ENCODE measurements at regions not wholly inside any gene's neighbourhood (a gene's known extent, or its start where the extent isn't known, plus 50 kb on each side); places are given as distances from the start of the nearest gene placed in this dataset.

DNA sequence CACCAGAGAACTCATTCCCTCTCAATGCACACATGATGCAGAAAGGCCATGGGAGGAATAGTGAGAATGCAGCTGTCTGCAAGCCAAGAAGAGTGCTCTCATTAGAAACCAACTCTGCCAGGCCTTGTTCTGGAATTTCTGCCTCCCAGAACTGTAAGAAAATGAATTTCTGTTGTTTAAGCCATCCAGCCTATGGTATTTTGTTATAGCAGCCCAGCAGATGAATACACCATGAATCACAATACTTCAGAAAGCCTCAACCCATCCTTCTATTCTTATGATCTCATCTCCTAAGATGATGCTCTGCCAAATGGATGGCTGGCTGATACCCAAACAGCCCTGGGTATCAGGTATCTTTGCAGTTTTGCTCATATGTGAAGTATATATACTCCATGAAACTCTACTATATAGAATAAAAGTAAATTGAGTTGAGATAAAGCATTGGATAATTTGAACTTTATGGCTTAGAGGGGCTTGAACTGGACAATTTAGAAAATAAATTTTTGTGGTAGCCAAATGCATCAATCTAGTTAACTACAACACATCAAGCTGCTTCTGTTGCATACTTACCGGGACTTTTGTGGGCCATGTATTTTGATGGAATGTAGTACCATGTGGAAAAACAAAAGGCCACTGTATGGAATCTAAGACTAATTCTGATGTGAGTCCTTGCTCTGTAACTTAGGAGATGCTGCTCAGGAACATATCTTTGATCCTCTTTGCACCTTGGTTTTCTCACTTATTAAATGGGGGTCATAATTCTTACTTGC, 245.9 kb downstream of the HS3ST1 start:
- Histone ChIP-seq H4K20me1 (replicated peaks; ENCODE audit: control insufficient read depth, insufficient read depth, low read length) (no peaks in the 10 kb centered on the region), H3K4me3 (no peak overlapping the region), H3K27me3 (ENCODE audit: control insufficient read depth in 2 of 2, insufficient read depth in 2 of 2, low read length in 2 of 2) (no peaks in the 10 kb centered on the region), H3K9me1 (ENCODE audit: control insufficient read depth, insufficient read depth, low read length) (no peaks in the 10 kb centered on the region), H3K27ac (ENCODE audit: extremely low read depth, low read depth, low read length) (no peak overlapping the region), H3K4me1 (replicated peaks in 1 of 2; ENCODE audit: control insufficient read depth in 2 of 2, insufficient read depth in 2 of 2, low read length in 2 of 2) (no peaks in the 10 kb centered on the region), H3K4me2 (ENCODE audit: insufficient read depth, low read length) (no peak overlapping the region), H3K36me3 (ENCODE audit: control insufficient read depth, insufficient read depth, low read length) (no peaks in the 10 kb centered on the region), H3K9ac (ENCODE audit: insufficient read depth in 1 of 2, low read depth in 2 of 2, low read length in 2 of 2) (no peak overlapping the region), H3K9me3 (replicated peaks; ENCODE audit: control insufficient read depth, insufficient read depth, low read depth, low read length) (0 out of 2 replicates have a peak, but pooled peaks cover 2% of the 10 kb centered on the region), H2AFZ (ENCODE audit: low read depth, low read length) (no peak overlapping the region), H3K79me2 (ENCODE audit: control insufficient read depth, insufficient read depth, low read length) (no peaks in the 10 kb centered on the region)
- FAIRE-seq = no peak
- in situ Hi-C loops (cut with MboI) (no loop called here), intact Hi-C loops (cut with micrococcal nuclease) (no loop called here)
- no TSS peak for BruUV-seq (replicated peaks)
- TF ChIP-seq DLX4 (CRISPR knock-in tag; IDR thresholded peaks at IDR 0.05) (no peak), BCOR (IDR thresholded peaks at IDR 0.05) (no peak), ZBTB5 (IDR thresholded peaks at IDR 0.05) (no peak), ZFP1 (CRISPR knock-in tag; IDR thresholded peaks at IDR 0.05) (no peak), PTTG1 (tag; IDR thresholded peaks at IDR 0.05; ENCODE audit: low read depth) (no peak)
- TF ChIP-seq, protein P1, sequence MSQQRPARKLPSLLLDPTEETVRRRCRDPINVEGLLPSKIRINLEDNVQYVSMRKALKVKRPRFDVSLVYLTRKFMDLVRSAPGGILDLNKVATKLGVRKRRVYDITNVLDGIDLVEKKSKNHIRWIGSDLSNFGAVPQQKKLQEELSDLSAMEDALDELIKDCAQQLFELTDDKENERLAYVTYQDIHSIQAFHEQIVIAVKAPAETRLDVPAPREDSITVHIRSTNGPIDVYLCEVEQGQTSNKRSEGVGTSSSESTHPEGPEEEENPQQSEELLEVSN (IDR thresholded peaks at IDR 0.05; ENCODE audit: borderline replicate concordance in 1 of 2, extremely low read depth in 1 of 2, insufficient read depth in 1 of 2, insufficient read length in 1 of 2, low read depth in 1 of 2, low read length in 1 of 2, poor library complexity in 1 of 2, severe bottlenecking in 1 of 2) = no peak
- WGBS (ENCODE audit: insufficient coverage, low coverage, missing lambda C conversion rate) = 0% methylated on average over 1 of the region's 1 CpG
- ChIA-PET POLR2A (no interaction called here), CTCF (ENCODE audit: low intra/inter-chr PET ratio) (no interaction called here)
- DNase-seq (ENCODE audit: extremely low read depth in 1 of 4, low spot score in 3 of 4) = no peak
- no peak for ATAC-seq
